HG02610 (cell line): ENCODE measurements at regions not wholly inside any gene's neighbourhood (a gene's known extent, or its start where the extent isn't known, plus 50 kb on each side); places are given as distances from the start of the nearest gene placed in this dataset.

Experiments
- ATAC-seq: cut with Tn5 transposase; IDR thresholded peaks from one replicate; pipeline ENCODE4 v1.9.1; 2021; ENCODE audit warnings: mild to moderate bottlenecking, moderate library complexity; ENCODE audit not compliant: unreplicated experiment

- ATAC-seq, result no peak
These were observed 283.4 kb downstream of the GAS1 start for GRCh38 chr9:86663905-86664304.

GRCh38 chr9:86662890-86663468, 284.3 kb downstream of the GAS1 start:
- no peak for ATAC-seq

GRCh38 chr9:86660146-86660943, 287.0 kb downstream of the GAS1 start:
- no peak for ATAC-seq

GRCh38 chr9:86659413-86660046, 287.8 kb downstream of the GAS1 start:
- ATAC-seq, result no peak

- no peak for ATAC-seq
These were observed 292.2 kb downstream of the GAS1 start for GRCh38 chr9:86655147-86655546.

- ATAC-seq, result no peak
These were observed 293.8 kb downstream of the GAS1 start for GRCh38 chr9:86653466-86653865.

GRCh38 chr9:86652736-86653135, 294.6 kb downstream of the GAS1 start:
- ATAC-seq, result no peak

- ATAC-seq, result no peak
These were observed 295.7 kb upstream of the TUT7 start for GRCh38 chr9:86649913-86650312.

GRCh38 chr9:86648828-86649170, 294.6 kb upstream of the TUT7 start:
- ATAC-seq, result no peak

GRCh38 chr9:86648156-86648827, 294.1 kb upstream of the TUT7 start:
- ATAC-seq, result no peak

GRCh38 chr9:86645303-86645702, 291.1 kb upstream of the TUT7 start:
- no peak for ATAC-seq

GRCh38 chr9:86644675-86645034, 290.4 kb upstream of the TUT7 start:
- no peak for ATAC-seq

- ATAC-seq, result no peak
These were observed 289.9 kb upstream of the TUT7 start for GRCh38 chr9:86643946-86644674.

GRCh38 chr9:86642721-86643120, 288.5 kb upstream of the TUT7 start:
- no peak for ATAC-seq

GRCh38 chr9:86641970-86642369, 287.8 kb upstream of the TUT7 start:
- no peak for ATAC-seq

- ATAC-seq, result no peak
These were observed 285.7 kb upstream of the TUT7 start for GRCh38 chr9:86639899-86640379.

- ATAC-seq, result no peak
These were observed 285.1 kb upstream of the TUT7 start for GRCh38 chr9:86639287-86639686.

GRCh38 chr9:86638109-86638508, 283.9 kb upstream of the TUT7 start:
- no peak for ATAC-seq

- no peak for ATAC-seq
These were observed 283.3 kb upstream of the TUT7 start for GRCh38 chr9:86637515-86637914.

- no peak for ATAC-seq
These were observed 282.3 kb upstream of the TUT7 start for GRCh38 chr9:86636519-86636918.

GRCh38 chr9:86636038-86636437, 281.8 kb upstream of the TUT7 start:
- ATAC-seq, result no peak
